ENCODE measurements at regions not wholly inside any gene's neighbourhood (a gene's known extent, or its start where the extent isn't known, plus 50 kb on each side); places are given as distances from the start of the nearest gene placed in this dataset.

DNA sequence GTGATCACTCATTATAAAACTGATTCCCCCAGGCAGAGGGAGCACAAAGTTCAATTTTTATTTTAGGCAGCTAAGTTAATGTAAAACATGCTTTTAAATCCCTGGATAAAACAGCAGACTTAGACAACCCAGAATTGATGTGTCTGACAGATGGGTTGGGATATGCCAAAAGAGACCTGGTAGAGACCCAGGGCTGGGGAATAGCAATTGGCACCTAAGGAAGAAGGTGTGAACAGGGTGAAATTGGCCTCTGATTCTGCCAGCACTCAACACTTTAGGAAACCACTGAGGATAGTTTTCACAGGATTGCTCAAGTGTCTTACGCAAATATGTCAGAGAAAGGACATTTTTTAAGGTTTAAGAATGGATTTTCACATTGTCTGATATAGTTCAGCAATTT is 938.2 kb upstream of the CDH8 start:
- intact Hi-C loops (cut with DNase I) = no loop called here
- Histone ChIP-seq H3K27me3 (no peaks in the 10 kb centered on the region), H3K27ac (no peak overlapping the region), H3K4me1 (no peaks in the 10 kb centered on the region), H3K9me3 (no peaks in the 10 kb centered on the region), H3K36me3 (no peaks in the 10 kb centered on the region), H3K4me3 (no peak overlapping the region)
- TF ChIP-seq, protein P1, sequence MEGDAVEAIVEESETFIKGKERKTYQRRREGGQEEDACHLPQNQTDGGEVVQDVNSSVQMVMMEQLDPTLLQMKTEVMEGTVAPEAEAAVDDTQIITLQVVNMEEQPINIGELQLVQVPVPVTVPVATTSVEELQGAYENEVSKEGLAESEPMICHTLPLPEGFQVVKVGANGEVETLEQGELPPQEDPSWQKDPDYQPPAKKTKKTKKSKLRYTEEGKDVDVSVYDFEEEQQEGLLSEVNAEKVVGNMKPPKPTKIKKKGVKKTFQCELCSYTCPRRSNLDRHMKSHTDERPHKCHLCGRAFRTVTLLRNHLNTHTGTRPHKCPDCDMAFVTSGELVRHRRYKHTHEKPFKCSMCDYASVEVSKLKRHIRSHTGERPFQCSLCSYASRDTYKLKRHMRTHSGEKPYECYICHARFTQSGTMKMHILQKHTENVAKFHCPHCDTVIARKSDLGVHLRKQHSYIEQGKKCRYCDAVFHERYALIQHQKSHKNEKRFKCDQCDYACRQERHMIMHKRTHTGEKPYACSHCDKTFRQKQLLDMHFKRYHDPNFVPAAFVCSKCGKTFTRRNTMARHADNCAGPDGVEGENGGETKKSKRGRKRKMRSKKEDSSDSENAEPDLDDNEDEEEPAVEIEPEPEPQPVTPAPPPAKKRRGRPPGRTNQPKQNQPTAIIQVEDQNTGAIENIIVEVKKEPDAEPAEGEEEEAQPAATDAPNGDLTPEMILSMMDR (IDR thresholded peaks at IDR 0.05) = no peak
- no peak for TF ChIP-seq POLR2A (IDR thresholded peaks at IDR 0.05)
- no peak for DNase-seq
- ATAC-seq = no peak
- 74 to 91% (median 89%) methylated on average over 1 of the region's 1 CpG for whole genome bisulfite sequencing, 4 donors

DNA sequence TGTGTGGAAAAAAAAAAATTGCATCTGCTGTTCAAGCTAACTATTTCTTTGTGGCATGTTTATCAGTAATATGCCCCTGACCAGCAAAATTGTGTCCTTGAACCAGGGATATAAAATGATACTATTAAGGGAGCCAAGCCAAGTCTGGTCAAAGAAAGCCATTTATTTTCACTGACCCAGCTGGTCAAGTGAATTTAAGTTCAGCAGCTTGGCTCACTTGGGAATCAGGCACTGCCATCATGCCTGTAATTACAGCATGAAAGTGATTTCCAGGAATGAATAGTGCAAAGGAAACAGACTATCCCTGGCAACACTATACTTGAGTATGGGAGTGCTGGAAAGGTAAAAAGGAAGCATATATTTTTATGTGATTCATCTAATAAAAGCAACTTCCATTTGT is 934.6 kb upstream of the CDH8 start:
- intact Hi-C loops (cut with DNase I) = no loop called here
- Histone ChIP-seq H3K27ac (no peak overlapping the region), H3K4me1 (no peaks in the 10 kb centered on the region), H3K36me3 (no peaks in the 10 kb centered on the region), H3K9me3 (no peaks in the 10 kb centered on the region), H3K27me3 (no peaks in the 10 kb centered on the region), H3K4me3 (no peak overlapping the region)
- DNase-seq (no peak), ATAC-seq (no peak)
- TF ChIP-seq POLR2A (IDR thresholded peaks at IDR 0.05) = no peak
- TF ChIP-seq, protein P1 (IDR thresholded peaks at IDR 0.05) = no peak

DNA sequence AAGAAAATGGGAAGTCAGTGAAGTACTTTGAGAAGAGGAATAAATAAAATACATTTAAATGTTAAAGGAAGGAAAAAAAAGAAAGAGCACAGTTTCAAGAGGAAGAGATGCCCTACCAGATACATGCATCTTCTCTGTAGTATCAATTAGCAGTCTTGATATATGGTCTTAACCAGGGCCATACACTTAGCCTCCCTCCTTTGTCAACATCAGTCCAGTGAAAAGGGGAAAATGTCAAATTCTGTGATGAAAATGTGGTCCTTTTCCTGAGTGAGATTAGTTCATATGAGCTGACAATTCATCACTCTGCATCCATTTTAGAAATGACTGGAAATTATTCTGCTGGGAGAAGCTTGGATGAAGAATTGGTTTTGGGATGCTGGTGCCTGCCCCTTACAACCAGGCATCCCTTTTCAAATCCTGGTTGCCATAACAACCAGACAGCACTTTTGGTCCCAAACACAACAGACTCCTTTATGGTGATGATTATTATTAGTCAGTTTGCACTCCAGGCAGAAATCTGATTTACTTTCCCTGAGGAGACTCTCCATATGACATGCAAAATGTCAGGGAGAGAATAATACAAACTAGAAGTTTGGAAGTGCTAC is 933.6 kb upstream of the CDH8 start:
- no peaks in the 10 kb centered on the region for H3K4me1 ChIP-seq
- H3K27me3 ChIP-seq = no peaks in the 10 kb centered on the region
- intact Hi-C loops (cut with DNase I) = no loop called here
- DNase-seq = no peak
- no peak for ATAC-seq
- H3K36me3 ChIP-seq = no peaks in the 10 kb centered on the region
- no peaks in the 10 kb centered on the region for H3K9me3 ChIP-seq
- TF ChIP-seq, protein P1 (IDR thresholded peaks at IDR 0.05) = no peak
- TF ChIP-seq POLR2A (IDR thresholded peaks at IDR 0.05) = no peak
- no peak overlapping the region for H3K27ac ChIP-seq
- no peak overlapping the region for H3K4me3 ChIP-seq

DNA sequence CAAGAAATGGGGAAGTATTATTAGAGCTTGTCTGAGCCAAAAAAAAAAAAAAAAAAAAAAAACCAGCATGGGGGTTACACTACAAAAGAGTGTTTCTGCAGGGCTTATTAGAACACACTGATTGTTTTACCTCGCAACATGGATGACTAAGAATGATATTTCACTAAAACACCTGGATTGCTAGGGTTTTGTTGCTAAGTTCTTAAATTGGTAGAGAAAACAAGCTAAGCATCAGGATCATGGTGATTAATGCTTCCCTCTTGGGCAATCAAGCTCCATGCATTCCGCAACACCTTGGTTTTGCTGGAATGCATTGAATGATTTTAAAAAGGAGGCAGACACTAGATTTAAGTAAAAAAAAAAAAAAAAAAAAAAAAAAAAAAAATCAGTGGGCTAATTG is 931.4 kb upstream of the CDH8 start:
- no peak for ATAC-seq
- Histone ChIP-seq H3K4me1 (no peaks in the 10 kb centered on the region), H3K27ac (no peak overlapping the region), H3K27me3 (no peaks in the 10 kb centered on the region), H3K4me3 (no peak overlapping the region), H3K36me3 (no peaks in the 10 kb centered on the region), H3K9me3 (no peaks in the 10 kb centered on the region)
- 87 to 95% (median 93%) methylated on average over 2 of the region's 2 CpGs for WGBS, 4 donors
- TF ChIP-seq, protein P1 (IDR thresholded peaks at IDR 0.05) = no peak
- no peak for TF ChIP-seq POLR2A (IDR thresholded peaks at IDR 0.05)
- DNase-seq = no peak
- intact Hi-C loops (cut with DNase I) = no loop called here
